ENCODE measurements at regions not wholly inside any gene's neighbourhood (a gene's known extent, or its start where the extent isn't known, plus 50 kb on each side); places are given as distances from the start of the nearest gene placed in this dataset.

DNA sequence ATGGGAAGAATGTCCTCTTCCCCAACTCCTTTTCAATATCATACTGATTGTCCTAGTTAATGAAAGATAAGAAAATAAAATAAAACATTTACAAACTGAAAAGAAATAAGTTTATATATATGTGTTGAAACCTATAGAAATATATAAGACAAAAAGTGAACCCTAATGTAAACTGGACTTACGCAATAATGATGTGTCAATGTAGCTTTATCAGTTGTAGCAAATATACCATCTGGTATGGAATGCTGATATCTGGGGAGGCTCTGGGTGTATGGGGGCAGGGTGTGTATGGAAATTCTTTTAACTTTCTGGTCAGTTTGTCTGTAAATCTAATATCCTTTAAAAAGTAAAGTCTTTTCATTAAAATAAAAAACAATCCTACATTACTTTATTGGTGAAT is 603.9 kb downstream of the DMRTA1 start:
- Histone ChIP-seq H2BK5ac (ENCODE audit: low read depth, low read length, poor library complexity, severe bottlenecking) (no peak overlapping the region), H3K27me3 (ENCODE audit: control insufficient read depth, insufficient read depth, low read length) (no peaks in the 10 kb centered on the region), H3K4me3 (ENCODE audit: insufficient read depth, low read depth, low read length) (no peak overlapping the region), H2BK20ac (ENCODE audit: low read depth, low read length) (no peak overlapping the region), H2BK120ac (ENCODE audit: low read depth, low read length) (no peak overlapping the region), H4K20me1 (ENCODE audit: insufficient read depth, low read length) (no peaks in the 10 kb centered on the region), H3K9me3 (ENCODE audit: control insufficient read depth, insufficient read depth, low read length) (no peaks in the 10 kb centered on the region), H3K9me1 (ENCODE audit: insufficient read depth, low read length) (no peaks in the 10 kb centered on the region), H3K36me3 (ENCODE audit: control insufficient read depth, insufficient read depth, low read length) (no peaks in the 10 kb centered on the region), H4K91ac (ENCODE audit: insufficient read depth, low read depth, low read length) (no peak overlapping the region), H4K8ac (ENCODE audit: low read depth in 2 of 2, low read length in 2 of 2) (no peak overlapping the region), H3K14ac (replicated peaks; ENCODE audit: low read depth, low read length) (no peak overlapping the region), H3K79me1 (ENCODE audit: low read depth in 1 of 2, low read length in 2 of 2) (no peaks in the 10 kb centered on the region), H2AK9ac (replicated peaks; ENCODE audit: low read depth, low read length, poor library complexity) (no peak overlapping the region), H3K4ac (ENCODE audit: low read depth, low read length) (no peak overlapping the region), H3K23ac (ENCODE audit: low read depth, low read length) (no peak overlapping the region), H3K4me1 (ENCODE audit: control insufficient read depth, insufficient read depth, low read length) (no peaks in the 10 kb centered on the region), H2AK5ac (ENCODE audit: low read depth, low read length) (no peak overlapping the region), H2BK15ac (ENCODE audit: low read depth, low read length) (no peak overlapping the region), H4K5ac (ENCODE audit: low read depth, low read length) (no peak overlapping the region), H3K27ac (ENCODE audit: insufficient read depth, low read length) (no peak overlapping the region), H3K56ac (ENCODE audit: extremely low read depth, insufficient read depth, low read length) (no peak overlapping the region), H3K9ac (ENCODE audit: low read depth, low read length) (no peak overlapping the region), H3K4me2 (ENCODE audit: low read depth, low read length) (no peak overlapping the region), H2AFZ (replicated peaks; ENCODE audit: low read length, poor library complexity) (no peak overlapping the region), H3K18ac (ENCODE audit: low read depth, low read length) (no peak overlapping the region)
- no TSS peak for BruUV-seq (replicated peaks)
- DNase-seq: no peak
- ChIA-PET POLR2A (ENCODE audit: unreplicated experiment) (no interaction called here), CTCF (no interaction called here)
- in situ Hi-C loops (cut with MboI; ENCODE audit: low sequenced_read_pairs) (no loop called here), intact Hi-C loops (cut with micrococcal nuclease) (no loop called here), dilution Hi-C loops (cut with HindIII; ENCODE audit: low sequenced_read_pairs, unreplicated experiment) (no loop called here)
- TF ChIP-seq CEBPB (IDR thresholded peaks at IDR 0.05; ENCODE audit: low read depth, low read length) (peak; percentile 77), RAD21 (IDR thresholded peaks at IDR 0.05; ENCODE audit: low read length) (no peak)
- no CpG with 5 or more reads among the region's 1 CpG for WGBS, 2 experiments (ENCODE audit: extremely low coverage in 2 of 2, insufficient read length in 1 of 2)
- no peak for ATAC-seq (ENCODE audit: low read depth)

Measured in IMR-90 (cell line).